Adrenal gland (tissue), 5 donors: ENCODE measurements at regions not wholly inside any gene's neighbourhood (a gene's known extent, or its start where the extent isn't known, plus 50 kb on each side); places are given as distances from the start of the nearest gene placed in this dataset.

Experiments
- CTCF ChIP-seq, 6 experiments: fragments of 450-650 bp in 4 of 6; fragments of 200-600 bp in 2 of 6; sonication (generic) in 1 of 6; IDR thresholded peaks; 1 replicate in 5 of 6; 2 replicates in 1 of 6; pipeline versions ENCODE4 v1.5.1 to v1.8.0; 2016 to 2021; ENCODE audit warnings: antibody characterized with exemption in 6 of 6, mild to moderate bottlenecking in 2 of 6, moderate library complexity in 1 of 6
- POLR2A ChIP-seq, 2 donors: fragments of 450-650 bp; IDR thresholded peaks; one replicate each; pipeline ENCODE4 v1.6.1; 2017; ENCODE audit warnings: antibody characterized with exemption in 2 of 2, mild to moderate bottlenecking in 2 of 2, moderate library complexity in 1 of 2
- donor health status: DM: no; HTN: no; CAD: no.

- TF ChIP-seq POLR2A (IDR thresholded peaks at IDR 0.05) (no peak), CTCF (IDR thresholded peaks at IDR 0.05) (no peak)
Measured at GRCh38 chr13:68727165-68727564, 1380.5 kb upstream of the ATXN8OS start.
